Activated naive CD8-positive, alpha-beta T cell (primary cell): ENCODE measurements at regions not wholly inside any gene's neighbourhood (a gene's known extent, or its start where the extent isn't known, plus 50 kb on each side); places are given as distances from the start of the nearest gene placed in this dataset.

Source experiments
- H3K27ac Mint-ChIP-seq: one replicate; pipeline ENCODE4 v1.8.0; 2021; ENCODE audit warnings: mixed read lengths
- H3K27me3 Mint-ChIP-seq: one replicate; pipeline ENCODE4 v1.8.0; 2021; ENCODE audit warnings: mixed read lengths
- H3K36me3 Mint-ChIP-seq: one replicate; pipeline ENCODE4 v1.8.0; 2021; ENCODE audit warnings: mixed read lengths
- H3K4me1 Mint-ChIP-seq: one replicate; pipeline ENCODE4 v1.8.0; 2021; ENCODE audit warnings: low read depth, mixed read lengths
- H3K4me3 Mint-ChIP-seq: one replicate; pipeline ENCODE4 v1.8.0; 2021; ENCODE audit warnings: mild to moderate bottlenecking, mixed read lengths
- H3K9me3 Mint-ChIP-seq: one replicate; pipeline ENCODE4 v1.8.0; 2021; ENCODE audit warnings: low read depth, mixed read lengths

DNA sequence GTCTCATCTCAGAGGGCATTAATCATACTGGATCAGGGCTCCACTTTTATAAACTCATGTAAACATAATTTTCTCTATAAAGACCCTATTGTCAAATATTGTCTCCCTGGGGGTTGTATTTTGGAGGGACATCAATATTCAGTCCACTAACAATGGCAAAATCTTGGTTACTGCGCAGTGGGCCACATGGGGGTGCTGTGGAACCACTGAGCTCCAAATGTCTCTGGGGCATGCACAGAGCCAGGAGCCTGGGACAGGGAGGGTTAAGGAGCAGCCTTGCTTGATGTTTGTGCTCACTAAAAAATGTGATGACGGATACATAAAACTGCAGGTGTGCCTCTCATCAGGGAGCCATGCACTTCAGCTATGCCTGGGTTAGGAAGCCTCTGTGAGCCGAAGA, 62.1 kb upstream of the PRSS58 start:
- peak overlapping the region; percentile 67 for H3K27ac Mint-ChIP-seq
- H3K9me3 Mint-ChIP-seq: no peaks in the 10 kb centered on the region
- H3K4me1 Mint-ChIP-seq: peaks cover 22% of the 10 kb centered on the region
- peaks cover 7% of the 10 kb centered on the region for H3K27me3 Mint-ChIP-seq
- H3K4me3 Mint-ChIP-seq: peak overlapping the region; percentile 63
- H3K36me3 Mint-ChIP-seq: no peaks in the 10 kb centered on the region

DNA sequence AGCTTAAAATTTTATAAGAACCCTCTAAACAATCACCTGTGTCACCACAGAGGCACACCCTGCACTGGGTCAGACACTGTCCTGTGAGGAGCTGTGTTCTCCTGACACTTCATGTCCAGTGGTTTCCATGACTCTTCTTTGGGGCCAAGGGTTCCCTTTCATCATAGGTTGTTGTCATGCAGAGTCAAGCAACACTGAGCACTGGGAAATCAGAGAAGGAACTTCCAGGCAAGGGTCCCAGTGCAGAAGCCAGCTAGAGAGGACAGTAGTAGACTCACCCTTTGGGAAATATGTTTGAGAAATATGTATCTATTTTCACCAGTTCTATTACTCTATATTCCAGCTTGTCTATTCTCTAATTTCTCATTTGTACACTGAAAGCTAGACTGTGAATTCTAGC, 56.4 kb upstream of the PRSS58 start:
- Mint-ChIP-seq H3K27ac (no peak overlapping the region), H3K9me3 (no peaks in the 10 kb centered on the region), H3K36me3 (no peaks in the 10 kb centered on the region), H3K27me3 (peaks cover 6% of the 10 kb centered on the region), H3K4me3 (no peak overlapping the region), H3K4me1 (peaks cover 18% of the 10 kb centered on the region)

DNA sequence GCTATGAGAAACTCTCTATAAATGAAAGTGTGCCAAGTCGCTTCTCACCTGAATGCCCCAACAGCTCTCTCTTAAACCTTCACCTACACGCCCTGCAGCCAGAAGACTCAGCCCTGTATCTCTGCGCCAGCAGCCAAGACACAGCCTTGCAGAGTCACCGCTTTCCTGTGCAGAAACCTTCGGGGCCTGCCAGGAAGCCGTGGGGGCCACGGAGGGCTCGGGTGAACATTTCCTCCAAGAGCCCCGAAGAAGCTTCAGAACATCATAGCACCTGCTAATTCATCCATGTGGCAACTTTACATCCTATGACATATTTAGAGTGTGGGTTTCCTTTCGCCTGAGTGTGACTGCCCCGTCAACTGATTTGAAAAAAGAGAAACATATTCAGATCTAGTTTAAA, 55.7 kb upstream of the PRSS58 start:
- H3K4me1 Mint-ChIP-seq: peaks cover 18% of the 10 kb centered on the region
- H3K36me3 Mint-ChIP-seq: no peaks in the 10 kb centered on the region
- H3K9me3 Mint-ChIP-seq: no peaks in the 10 kb centered on the region
- peak overlapping the region; percentile 51 for H3K27ac Mint-ChIP-seq
- peak overlapping the region; percentile 55 for H3K4me3 Mint-ChIP-seq
- peaks cover 6% of the 10 kb centered on the region for H3K27me3 Mint-ChIP-seq

DNA sequence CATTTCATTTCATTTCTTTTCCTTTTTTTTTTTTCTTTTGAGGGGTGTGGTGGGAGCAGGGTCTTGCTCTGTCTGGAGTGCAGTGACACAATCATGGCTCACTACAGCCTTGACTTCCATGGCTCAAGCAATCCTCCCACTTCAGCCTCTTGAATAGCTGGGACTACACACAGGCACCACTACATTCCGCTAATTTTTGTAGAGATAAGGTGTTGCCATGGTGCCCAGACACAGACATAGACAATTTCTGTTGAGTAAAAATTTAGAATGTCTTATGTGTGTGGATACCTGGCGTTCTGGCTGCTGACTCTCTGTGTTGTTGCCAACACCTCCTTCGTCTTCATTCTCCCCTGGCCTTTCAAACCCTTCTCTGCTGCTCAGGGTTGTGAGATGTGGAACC, 54.0 kb upstream of the PRSS58 start:
- H3K4me1 Mint-ChIP-seq: peaks cover 18% of the 10 kb centered on the region
- no peak overlapping the region for H3K27ac Mint-ChIP-seq
- H3K4me3 Mint-ChIP-seq: no peak overlapping the region
- no peaks in the 10 kb centered on the region for H3K9me3 Mint-ChIP-seq
- no peaks in the 10 kb centered on the region for H3K36me3 Mint-ChIP-seq
- peaks cover 3% of the 10 kb centered on the region for H3K27me3 Mint-ChIP-seq

DNA sequence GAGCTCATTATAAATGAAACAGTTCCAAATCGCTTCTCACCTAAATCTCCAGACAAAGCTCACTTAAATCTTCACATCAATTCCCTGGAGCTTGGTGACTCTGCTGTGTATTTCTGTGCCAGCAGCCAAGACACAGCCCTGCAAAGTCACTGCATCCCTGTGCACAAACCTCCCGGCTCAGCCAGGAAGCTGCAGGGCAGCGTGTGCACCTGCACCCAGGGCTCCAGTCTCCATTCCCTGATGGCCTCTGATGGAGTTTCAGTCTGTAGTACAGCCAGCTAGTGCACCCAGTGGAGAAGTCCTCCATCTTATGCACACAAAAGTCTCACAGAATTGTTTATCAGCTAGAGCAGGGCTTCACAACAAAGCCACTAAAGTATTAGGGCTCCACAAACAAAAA, 51.1 kb upstream of the PRSS58 start:
- peaks cover 22% of the 10 kb centered on the region for H3K4me1 Mint-ChIP-seq
- H3K9me3 Mint-ChIP-seq: no peaks in the 10 kb centered on the region
- no peaks in the 10 kb centered on the region for H3K36me3 Mint-ChIP-seq
- peak overlapping the region; percentile 60 for H3K4me3 Mint-ChIP-seq
- no peak overlapping the region for H3K27ac Mint-ChIP-seq
- peaks cover 3% of the 10 kb centered on the region for H3K27me3 Mint-ChIP-seq

DNA sequence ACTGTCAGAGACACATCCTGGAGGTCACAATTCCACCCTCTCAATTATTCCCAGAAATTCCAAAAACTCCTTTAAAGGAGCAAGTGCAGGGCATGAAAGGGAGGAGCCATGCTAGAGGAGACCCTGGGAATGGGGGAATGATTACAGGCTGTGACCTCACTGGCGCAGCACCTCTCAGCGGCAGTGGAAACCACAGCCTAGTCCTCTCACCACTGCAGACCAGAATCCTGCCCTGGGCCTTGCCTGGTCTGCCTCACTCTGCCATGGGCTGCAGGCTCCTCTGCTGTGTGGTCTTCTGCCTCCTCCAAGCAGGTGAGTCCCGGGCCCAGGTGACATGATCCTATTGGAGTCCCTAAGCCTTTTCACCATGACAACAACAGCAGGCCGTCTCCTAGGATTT, 50.5 kb upstream of the PRSS58 start:
- H3K4me3 Mint-ChIP-seq: peak overlapping the region; percentile 60
- peaks cover 3% of the 10 kb centered on the region for H3K27me3 Mint-ChIP-seq
- H3K36me3 Mint-ChIP-seq: no peaks in the 10 kb centered on the region
- H3K4me1 Mint-ChIP-seq: peaks cover 21% of the 10 kb centered on the region
- H3K27ac Mint-ChIP-seq: peak overlapping the region; percentile 11
- H3K9me3 Mint-ChIP-seq: no peaks in the 10 kb centered on the region
